Fibroblast of pulmonary artery (primary cell): ENCODE measurements at regions not wholly inside any gene's neighbourhood (a gene's known extent, or its start where the extent isn't known, plus 50 kb on each side); places are given as distances from the start of the nearest gene placed in this dataset.

ENCODE experiments used
- DNase-seq: peaks from one replicate; pipeline ENCODE4 v3.0.0-alpha.2; 2010; ENCODE audit warnings: low read depth
- H3K4me3 ChIP-seq: replicated peaks from 2 replicates; pipeline ENCODE4 v1.5.1; 2011; ENCODE audit warnings: low read depth, mild to moderate bottlenecking, control low read depth, low read length, moderate library complexity
- CTCF ChIP-seq: IDR thresholded peaks from 2 replicates; pipeline ENCODE4 v1.5.1; 2011; ENCODE audit warnings: mild to moderate bottlenecking, control low read depth, low read length, inconsistent platforms; ENCODE audit errors: missing control alignments

- H3K4me3 ChIP-seq: no peak overlapping the region
- no peak for TF ChIP-seq CTCF
- DNase-seq: no peak
Observed at GRCh38 chr3:103923907-103924306, 1442.8 kb upstream of the ALCAM start.

- TF ChIP-seq CTCF: no peak
- no peak for DNase-seq
- H3K4me3 ChIP-seq: no peak overlapping the region
Observed at GRCh38 chr3:103924544-103924943, 1442.2 kb upstream of the ALCAM start.

- no peak for DNase-seq
- TF ChIP-seq CTCF: no peak
- no peak overlapping the region for H3K4me3 ChIP-seq
Observed at GRCh38 chr3:103926936-103927335, 1439.8 kb upstream of the ALCAM start.

GRCh38 chr3:103927896-103928295 is 1438.8 kb upstream of the ALCAM start:
- H3K4me3 ChIP-seq: no peak overlapping the region
- DNase-seq: no peak
- TF ChIP-seq CTCF: no peak

- H3K4me3 ChIP-seq: no peak overlapping the region
- DNase-seq: no peak
- no peak for TF ChIP-seq CTCF
Observed at GRCh38 chr3:103937094-103937493, 1429.6 kb upstream of the ALCAM start.

GRCh38 chr3:103947062-103947461 is 1419.6 kb upstream of the ALCAM start:
- H3K4me3 ChIP-seq: no peak overlapping the region
- no peak for DNase-seq
- no peak for TF ChIP-seq CTCF

GRCh38 chr3:103949693-103950092 is 1417.0 kb upstream of the ALCAM start:
- DNase-seq: no peak
- H3K4me3 ChIP-seq: no peak overlapping the region
- no peak for TF ChIP-seq CTCF
